IMR-90 (cell line): ENCODE measurements at regions not wholly inside any gene's neighbourhood (a gene's known extent, or its start where the extent isn't known, plus 50 kb on each side); places are given as distances from the start of the nearest gene placed in this dataset.

ENCODE experiments used
- ATAC-seq: fragments of 200-7000 bp; cut with Tn5 transposase; 2 replicates; pipeline ENCODE4 v1.9.1; 2020; ENCODE audit warnings: low read depth, mild to moderate bottlenecking, moderate library complexity
- BruUV-seq: library from RNA; stranded (reverse); fragments of 400-500 nt; replicated peaks from 2 replicates; lab custom pipeline; 2021; lab: Mats Ljungman, UMichigan
- CTCF ChIA-PET: fragments of 300-600 bp; formaldehyde crosslinking; extraction: SDS; loops from one replicate; lab custom pipeline; 2021; ENCODE audit warnings: antibody characterized with exemption; lab: Yijun Ruan, JAX
- POLR2A ChIA-PET: fragments of 300-600 bp; sonication (Branson Sonifier 250); formaldehyde crosslinking; loops from one replicate; lab custom pipeline; 2022; ENCODE audit warnings: antibody characterized with exemption; ENCODE audit not compliant: unreplicated experiment; lab: Charles Lee
- DNase-seq: peaks from one replicate; pipeline ENCODE4 v3.0.0; 2013
- H2AFZ ChIP-seq: replicated peaks from 2 replicates; pipeline ENCODE3; 2013; ENCODE audit warnings: low read length, mild to moderate bottlenecking; ENCODE audit not compliant: poor library complexity
- H2AK5ac ChIP-seq: 2 replicates; pipeline ENCODE4 v1.6.1; 2013; ENCODE audit warnings: low read depth, low read length, inconsistent platforms
- H2AK9ac ChIP-seq: replicated peaks from 2 replicates; pipeline ENCODE3; 2013; ENCODE audit warnings: mild to moderate bottlenecking, low read depth, low read length, moderate library complexity; ENCODE audit not compliant: poor library complexity
- H2BK120ac ChIP-seq: 2 replicates; pipeline ENCODE4 v1.6.1; 2013; ENCODE audit warnings: low read depth, low read length, inconsistent platforms
- H2BK15ac ChIP-seq: 3 replicates; pipeline ENCODE4 v1.6.1; 2013; ENCODE audit warnings: low read depth, low read length, inconsistent platforms
- H2BK20ac ChIP-seq: 2 replicates; pipeline ENCODE4 v1.6.1; 2013; ENCODE audit warnings: low read depth, mild to moderate bottlenecking, inconsistent platforms, low read length, moderate library complexity
- H2BK5ac ChIP-seq: 2 replicates; pipeline ENCODE4 v1.6.1; 2013; ENCODE audit warnings: mild to moderate bottlenecking, low read depth, low read length, inconsistent platforms; ENCODE audit not compliant: poor library complexity, severe bottlenecking
- H3K14ac ChIP-seq: replicated peaks from 2 replicates; pipeline ENCODE4 v1.6.1; 2013; ENCODE audit warnings: low read depth, low read length, inconsistent platforms
- H3K18ac ChIP-seq: 2 replicates; pipeline ENCODE4 v1.6.1; 2013; ENCODE audit warnings: low read depth, low read length, control low read depth
- H3K23ac ChIP-seq: 2 replicates; pipeline ENCODE4 v1.6.1; 2013; ENCODE audit warnings: low read depth, low read length, inconsistent platforms
- H3K27ac ChIP-seq: 2 replicates; pipeline ENCODE4 v1.5.1; 2013; ENCODE audit warnings: mild to moderate bottlenecking, control low read depth, low read length; ENCODE audit not compliant: insufficient read depth
- H3K27me3 ChIP-seq: 2 replicates; pipeline ENCODE4 v1.6.1; 2013; ENCODE audit warnings: low read length; ENCODE audit not compliant: control insufficient read depth, insufficient read depth
- H3K36me3 ChIP-seq: 2 replicates; pipeline ENCODE4 v1.6.1; 2013; ENCODE audit warnings: low read length, mixed read lengths; ENCODE audit not compliant: control insufficient read depth, insufficient read depth
- H3K4ac ChIP-seq: 2 replicates; pipeline ENCODE4 v1.6.1; 2013; ENCODE audit warnings: low read depth, low read length, inconsistent platforms
- H3K4me1 ChIP-seq: 2 replicates; pipeline ENCODE4 v1.6.1; 2013; ENCODE audit warnings: low read length, mixed read lengths; ENCODE audit not compliant: control insufficient read depth, insufficient read depth
- H3K4me2 ChIP-seq: 2 replicates; pipeline ENCODE4 v1.6.1; 2013; ENCODE audit warnings: low read depth, mild to moderate bottlenecking, control low read depth, low read length, moderate library complexity
- H3K4me3 ChIP-seq: 2 replicates; pipeline ENCODE4 v1.5.1; 2013; ENCODE audit warnings: low read depth, mild to moderate bottlenecking, control low read depth, low read length, moderate library complexity; ENCODE audit not compliant: insufficient read depth
- H3K56ac ChIP-seq: 2 replicates; pipeline ENCODE4 v1.6.1; 2013; ENCODE audit warnings: low read length, inconsistent platforms; ENCODE audit not compliant: insufficient read depth; ENCODE audit errors: extremely low read depth
- H3K79me1 ChIP-seq, 2 experiments: 2 replicates each; pipeline ENCODE4 v1.6.1; 2013; ENCODE audit warnings: low read length in 2 of 2, inconsistent platforms in 1 of 2, low read depth in 1 of 2
- H3K9ac ChIP-seq: 2 replicates; pipeline ENCODE4 v1.6.1; 2013; ENCODE audit warnings: low read depth, low read length, control low read depth
- H3K9me1 ChIP-seq: 2 replicates; pipeline ENCODE4 v1.6.1; 2013; ENCODE audit warnings: low read length, inconsistent platforms; ENCODE audit not compliant: insufficient read depth
- H3K9me3 ChIP-seq: 2 replicates; pipeline ENCODE4 v1.6.1; 2013; ENCODE audit warnings: low read length; ENCODE audit not compliant: control insufficient read depth, insufficient read depth
- H4K20me1 ChIP-seq: 2 replicates; pipeline ENCODE4 v1.6.1; 2013; ENCODE audit warnings: low read length, inconsistent platforms; ENCODE audit not compliant: insufficient read depth
- H4K5ac ChIP-seq: 2 replicates; pipeline ENCODE4 v1.6.1; 2013; ENCODE audit warnings: mild to moderate bottlenecking, low read depth, low read length, control low read depth
- H4K8ac ChIP-seq, 2 experiments: 2 replicates each; pipeline ENCODE4 v1.6.1; 2013; ENCODE audit warnings: low read depth in 2 of 2, low read length in 2 of 2, control low read depth in 1 of 2, inconsistent platforms in 1 of 2
- H4K91ac ChIP-seq: 2 replicates; pipeline ENCODE4 v1.6.1; 2013; ENCODE audit warnings: low read depth, low read length, inconsistent platforms; ENCODE audit not compliant: insufficient read depth
- BHLHE40 ChIP-seq: fragments of 150-350 bp; IDR thresholded peaks from 2 replicates; pipeline ENCODE4 v1.6.1; 2016; ENCODE audit warnings: mild to moderate bottlenecking, low read depth, low read length
- CEBPB ChIP-seq: IDR thresholded peaks from 2 replicates; pipeline ENCODE4 v1.6.1; 2012; ENCODE audit warnings: low read depth, low read length, improper control_type of control experiment
- CHD1 ChIP-seq: IDR thresholded peaks from 2 replicates; pipeline ENCODE4 v1.6.1; 2012; ENCODE audit warnings: low read depth, low read length, improper control_type of control experiment
- ELK1 ChIP-seq: fragments of 150-350 bp; IDR thresholded peaks from 2 replicates; pipeline ENCODE4 v1.6.1; 2016; ENCODE audit warnings: low read depth, mild to moderate bottlenecking, low read length, moderate library complexity, borderline replicate concordance
- FOS ChIP-seq: fragments of 150-350 bp; IDR thresholded peaks from 2 replicates; pipeline ENCODE4 v1.6.1; 2016; ENCODE audit warnings: low read depth, low read length
- MAFK ChIP-seq: IDR thresholded peaks from 2 replicates; pipeline ENCODE4 v1.6.1; 2012; ENCODE audit warnings: low read depth, low read length, improper control_type of control experiment
- MXI1 ChIP-seq: IDR thresholded peaks from 2 replicates; pipeline ENCODE4 v1.6.1; 2012; ENCODE audit warnings: low read depth, mild to moderate bottlenecking, low read length, moderate library complexity, borderline replicate concordance
- NFE2L2 ChIP-seq: fragments of 150-350 bp; IDR thresholded peaks from 2 replicates; pipeline ENCODE4 v1.6.1; 2016; ENCODE audit warnings: low read depth, mild to moderate bottlenecking, low read length
- POLR2A ChIP-seq: IDR thresholded peaks from 2 replicates; pipeline ENCODE4 v1.6.1; 2012; ENCODE audit warnings: mild to moderate bottlenecking, low read depth, low read length
- RAD21 ChIP-seq: IDR thresholded peaks from 2 replicates; pipeline ENCODE4 v1.6.1; 2012; ENCODE audit warnings: low read length, improper control_type of control experiment
- RCOR1 ChIP-seq: IDR thresholded peaks from 2 replicates; pipeline ENCODE4 v1.6.1; 2012; ENCODE audit warnings: mild to moderate bottlenecking, low read length, improper control_type of control experiment; ENCODE audit not compliant: insufficient replicate concordance
- RFX5 ChIP-seq: IDR thresholded peaks from 2 replicates; pipeline ENCODE4 v1.8.0; 2012; ENCODE audit warnings: low read depth, mild to moderate bottlenecking, low read length, moderate library complexity
- SMC3 ChIP-seq: fragments of 150-350 bp; IDR thresholded peaks from 2 replicates; pipeline ENCODE4 v1.6.1; 2016; ENCODE audit warnings: low read depth, mild to moderate bottlenecking, antibody characterized with exemption, low read length, moderate library complexity
- USF2 ChIP-seq: fragments of 150-350 bp; IDR thresholded peaks from 2 replicates; pipeline ENCODE4 v1.6.1; 2017; ENCODE audit warnings: mild to moderate bottlenecking, antibody characterized with exemption, low read length, low read depth
- WGBS, 2 experiments: methylation state at CpG; one replicate each; pipeline versions ENCODE4 v1.1.5 to v1.1.7; 2013; ENCODE audit warnings: missing lambda C conversion rate in 2 of 2; ENCODE audit not compliant: insufficient read length in 1 of 2; ENCODE audit errors: extremely low coverage in 2 of 2; 5-methylcytosine and 5-hydroxymethylcytosine counted together
- dilution Hi-C: fragments of 300-500 bp; cut with HindIII; formaldehyde crosslinking; loops from one replicate; pipeline ENCODE4 v1.14.3; 2018; ENCODE audit warnings: low sequenced_read_pairs; ENCODE audit not compliant: unreplicated experiment
- in situ Hi-C: fragments of 300-500 bp; cut with MboI; formaldehyde crosslinking; loops from 3 replicates; pipeline ENCODE4 v1.14.3; 2019; ENCODE audit warnings: low sequenced_read_pairs, inconsistent platforms, mixed read lengths
- intact Hi-C: fragments of 100-400 bp; cut with micrococcal nuclease; formaldehyde crosslinking; loops from 2 replicates; pipeline ENCODE4 v1.10.0; 2022
- TF ChIP-seq, protein P1 (sequence below): conservative IDR thresholded peaks from 2 replicates; pipeline ENCODE4 v1.5.1; 2012; ENCODE audit warnings: mild to moderate bottlenecking, low read depth, low read length, improper control_type of control experiment

DNA sequence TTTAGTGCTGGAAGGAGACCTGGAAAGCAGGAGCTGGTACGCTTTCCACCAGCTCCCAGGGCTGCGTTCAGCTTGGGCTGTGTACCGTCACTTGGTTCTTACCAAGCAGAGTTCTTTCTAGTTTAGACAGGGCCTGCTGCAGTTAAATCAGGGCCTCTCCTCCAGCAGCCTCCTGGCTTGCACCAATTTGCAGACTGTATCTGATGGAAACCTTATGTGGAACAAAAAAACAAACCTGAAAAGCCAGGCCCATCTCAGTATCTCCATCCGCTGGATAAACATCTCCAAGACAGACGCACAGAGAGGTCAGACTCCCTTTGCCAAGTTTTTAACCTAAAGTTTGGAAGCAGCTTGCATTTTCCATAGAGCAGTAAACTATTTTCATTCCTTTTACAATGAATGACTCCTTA is 288.6 kb upstream of the SORL1-AS1 start:
- Histone ChIP-seq H3K4me1 (peaks cover 8% of the 10 kb centered on the region; the same call in 1 of the 2 replicates), H2BK5ac (no peak overlapping the region), H3K23ac (no peak overlapping the region), H3K56ac (no peak overlapping the region), H4K20me1 (no peaks in the 10 kb centered on the region), H2BK15ac (no peak overlapping the region), H3K27ac (peak overlapping the region; percentile 83; the same call in 1 of the 2 replicates), H3K27me3 (no peaks in the 10 kb centered on the region), H3K9me3 (peaks cover 2% of the 10 kb centered on the region; the same call in 1 of the 2 replicates), H2AK5ac (no peak overlapping the region), H2AFZ (peak overlapping the region; percentile 48), H2AK9ac (no peak overlapping the region), H3K4me2 (peak overlapping the region; percentile 46; the same call in 1 of the 2 replicates), H3K9me1 (no peaks in the 10 kb centered on the region), H4K8ac (peak overlapping the region; percentile 58 to 59; a peak in 3 of 4 replicates), H3K4me3 (no peak overlapping the region), H3K4ac (peak overlapping the region; percentile 42), H3K14ac (no peak overlapping the region; the same call in 1 of the 2 replicates), H3K79me1 (no peaks in the 10 kb centered on the region), H3K36me3 (no peaks in the 10 kb centered on the region), H3K18ac (peak overlapping the region; percentile 95; the same call in 1 of the 2 replicates), H2BK20ac (no peak overlapping the region), H4K5ac (peak overlapping the region; percentile 95), H3K9ac (peak overlapping the region; percentile 62), H2BK120ac (no peak overlapping the region), H4K91ac (peak overlapping the region; percentile 53; the same call in 1 of the 2 replicates)
- WGBS, 2 experiments, result no CpG with 5 or more reads among the region's 5 CpGs
- ChIA-PET CTCF (no interaction called here), POLR2A (no interaction called here)
- in situ Hi-C loops (no loop called here), intact Hi-C loops (no loop called here), dilution Hi-C loops (no loop called here)
- ATAC-seq (peak; percentile 53), DNase-seq (peak; percentile 32)
- TF ChIP-seq RAD21 (no peak), CEBPB (no peak), ELK1 (no peak), NFE2L2 (no peak), USF2 (no peak), FOS (no peak), SMC3 (no peak), MXI1 (no peak), RFX5 (no peak), CHD1 (no peak), RCOR1 (no peak), BHLHE40 (no peak), MAFK (no peak), POLR2A (no peak)
- TF ChIP-seq, protein P1, sequence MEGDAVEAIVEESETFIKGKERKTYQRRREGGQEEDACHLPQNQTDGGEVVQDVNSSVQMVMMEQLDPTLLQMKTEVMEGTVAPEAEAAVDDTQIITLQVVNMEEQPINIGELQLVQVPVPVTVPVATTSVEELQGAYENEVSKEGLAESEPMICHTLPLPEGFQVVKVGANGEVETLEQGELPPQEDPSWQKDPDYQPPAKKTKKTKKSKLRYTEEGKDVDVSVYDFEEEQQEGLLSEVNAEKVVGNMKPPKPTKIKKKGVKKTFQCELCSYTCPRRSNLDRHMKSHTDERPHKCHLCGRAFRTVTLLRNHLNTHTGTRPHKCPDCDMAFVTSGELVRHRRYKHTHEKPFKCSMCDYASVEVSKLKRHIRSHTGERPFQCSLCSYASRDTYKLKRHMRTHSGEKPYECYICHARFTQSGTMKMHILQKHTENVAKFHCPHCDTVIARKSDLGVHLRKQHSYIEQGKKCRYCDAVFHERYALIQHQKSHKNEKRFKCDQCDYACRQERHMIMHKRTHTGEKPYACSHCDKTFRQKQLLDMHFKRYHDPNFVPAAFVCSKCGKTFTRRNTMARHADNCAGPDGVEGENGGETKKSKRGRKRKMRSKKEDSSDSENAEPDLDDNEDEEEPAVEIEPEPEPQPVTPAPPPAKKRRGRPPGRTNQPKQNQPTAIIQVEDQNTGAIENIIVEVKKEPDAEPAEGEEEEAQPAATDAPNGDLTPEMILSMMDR, result no peak
- BruUV-seq, result no TSS peak
